Ovary (tissue), 7 donors: ENCODE measurements at regions not wholly inside any gene's neighbourhood (a gene's known extent, or its start where the extent isn't known, plus 50 kb on each side); places are given as distances from the start of the nearest gene placed in this dataset.

ENCODE experiments used
- DNase-seq, 5 donors: peaks; one replicate each; pipeline ENCODE4 v3.0.0-alpha.2; 2019 to 2020
- H3K27ac ChIP-seq, 2 donors: fragments of 200-600 bp; one replicate each; pipeline versions ENCODE4 v1.5.1 to v1.8.0; 2019 to 2022
- H3K27me3 ChIP-seq: fragments of 200-600 bp; one replicate; pipeline ENCODE4 v1.8.0; 2022
- H3K36me3 ChIP-seq: fragments of 200-600 bp; sonication (generic); one replicate; pipeline ENCODE4 v1.5.1; 2019
- H3K4me1 ChIP-seq: one replicate; pipeline ENCODE4 v1.8.1; 2013; ENCODE audit warnings: mild to moderate bottlenecking, moderate library complexity; ENCODE audit not compliant: insufficient read depth
- H3K4me3 ChIP-seq: fragments of 200-600 bp; sonication (generic); one replicate; pipeline ENCODE4 v1.5.1; 2017
- H3K9me3 ChIP-seq, 2 donors: fragments of 200-600 bp in 1 of 2; sonication (generic) in 1 of 2; one replicate each; pipeline versions ENCODE4 v1.5.1 to v1.8.1; 2013 to 2019; ENCODE audit warnings: mild to moderate bottlenecking in 1 of 2, moderate library complexity in 1 of 2
- CTCF ChIP-seq, 3 donors: fragments of 450-650 bp in 2 of 3; fragments of 200-600 bp in 1 of 3; IDR thresholded peaks; one replicate each; pipeline versions ENCODE4 v1.5.1 to v1.8.0; 2016 to 2022; ENCODE audit warnings: antibody characterized with exemption in 3 of 3, mild to moderate bottlenecking in 1 of 3
- EP300 ChIP-seq: sonication (generic); formaldehyde crosslinking; IDR thresholded peaks from one replicate; pipeline ENCODE4 v1.6.1; 2017; ENCODE audit warnings: antibody characterized with exemption
- POLR2A ChIP-seq: fragments of 450-650 bp; IDR thresholded peaks from one replicate; pipeline ENCODE4 v1.6.1; 2017; ENCODE audit warnings: antibody characterized with exemption, mild to moderate bottlenecking, moderate library complexity
- WGBS, 3 donors: extraction: QIAGEN DNeasy Blood & Tissue Kit in 1 of 3; methylation state at CpG; one replicate each; pipeline versions ENCODE4 v1.1.5 to v1.1.7; 2013 to 2017; 5-methylcytosine and 5-hydroxymethylcytosine counted together
- intact Hi-C, 4 donors: fragments of 100-400 bp; cut with DNase I; formaldehyde crosslinking; loops; one replicate each; pipeline versions ENCODE4 v1.11.0 to v1.15.1; 2022 to 2023
- donor health status: DM: no; HTN: no; CAD: no; lungs with moderate emphysema.
- donor health status: DM: no; HTN: no; CAD: no.
- donor health status: Bipolar disorder and iron deficiency.
- donor health status: DM: no; HTN: no; CAD: no.
- donor health status: DM: yes; HTN: yes; CAD: no.

- 43 to 55% (median 51%) methylated on average over 5 of the region's 5 CpGs for WGBS, 3 donors
- intact Hi-C loops: no loop called here
- DNase-seq: no peak
- H3K36me3 ChIP-seq: no peaks in the 10 kb centered on the region
- no peak overlapping the region for H3K27ac ChIP-seq
- H3K9me3 ChIP-seq: no peaks in the 10 kb centered on the region
- H3K4me1 ChIP-seq: no peaks in the 10 kb centered on the region
- TF ChIP-seq POLR2A: no peak
- no peak for TF ChIP-seq EP300
- no peak for TF ChIP-seq CTCF (IDR thresholded peaks at IDR 0.05)
- H3K27me3 ChIP-seq: no peaks in the 10 kb centered on the region
- no peak overlapping the region for H3K4me3 ChIP-seq
Measured at GRCh38 chr14:22380571-22381407, 208.2 kb downstream of the DAD1 start.

GRCh38 chr14:22379727-22380126, 209.3 kb downstream of the DAD1 start:
- TF ChIP-seq EP300: no peak
- TF ChIP-seq CTCF (IDR thresholded peaks at IDR 0.05): no peak
- no peak for TF ChIP-seq POLR2A
- H3K4me3 ChIP-seq: no peak overlapping the region
- H3K4me1 ChIP-seq: no peaks in the 10 kb centered on the region
- no peaks in the 10 kb centered on the region for H3K36me3 ChIP-seq
- no peaks in the 10 kb centered on the region for H3K27me3 ChIP-seq
- DNase-seq: no peak
- no peaks in the 10 kb centered on the region for H3K9me3 ChIP-seq
- intact Hi-C loops: loop anchor here in 1 of 4 donors (10.0 kb wide), 1 partner anchor 65 kb away; no protein-coding TSS in a partner anchor
- H3K27ac ChIP-seq: no peak overlapping the region

GRCh38 chr14:22378181-22378580, 210.8 kb downstream of the DAD1 start:
- DNase-seq: no peak
- intact Hi-C loops: loop anchor here in 1 of 4 donors (10.0 kb wide), 1 partner anchor 63 kb away; no protein-coding TSS in a partner anchor
- Histone ChIP-seq H3K9me3 (no peaks in the 10 kb centered on the region), H3K4me3 (no peak overlapping the region), H3K27ac (no peak overlapping the region), H3K4me1 (no peaks in the 10 kb centered on the region), H3K36me3 (no peaks in the 10 kb centered on the region), H3K27me3 (no peaks in the 10 kb centered on the region)
- TF ChIP-seq CTCF (IDR thresholded peaks at IDR 0.05) (no peak), POLR2A (no peak), EP300 (no peak)
- WGBS, 3 donors: 32 to 46% (median 36%) methylated on average over 2 of the region's 2 CpGs

- intact Hi-C loops: loop anchor here in 1 of 4 donors (10.0 kb wide), 1 partner anchor 61 kb away; no protein-coding TSS in a partner anchor
- peaks cover 2% of the 10 kb centered on the region for H3K4me1 ChIP-seq
- TF ChIP-seq EP300 (no peak), CTCF (IDR thresholded peaks at IDR 0.05) (peak in 2 of 3 donors; percentile 10 to 17), POLR2A (no peak)
Measured at GRCh38 chr14:22375321-22375930, 213.6 kb downstream of the DAD1 start.

More at GRCh38 chr14:22375321-22375930, 213.6 kb downstream of the DAD1 start:
- 3 to 11% (median 3%) methylated on average over 2 of the region's 2 CpGs for WGBS, 3 donors
- H3K36me3 ChIP-seq: no peaks in the 10 kb centered on the region
- H3K27ac ChIP-seq: no peak overlapping the region
- no peak for DNase-seq
- H3K9me3 ChIP-seq: no peaks in the 10 kb centered on the region
- no peaks in the 10 kb centered on the region for H3K27me3 ChIP-seq
- no peak overlapping the region for H3K4me3 ChIP-seq
